ELF-1 (cell line): ENCODE measurements at regions not wholly inside any gene's neighbourhood (a gene's known extent, or its start where the extent isn't known, plus 50 kb on each side); places are given as distances from the start of the nearest gene placed in this dataset.
A peak's percentile ranks its signal among the peaks of the same experiment; 100 is the strongest.

ENCODE experiments used
- DNase-seq: peaks from one replicate; pipeline ENCODE4 v3.0.0-alpha.2; 2016; ENCODE audit warnings: low read depth, low spot score

GRCh38 chr3:89038869-89039268 is 68.6 kb upstream of the EPHA3 start:
- DNase-seq = no peak

DNA sequence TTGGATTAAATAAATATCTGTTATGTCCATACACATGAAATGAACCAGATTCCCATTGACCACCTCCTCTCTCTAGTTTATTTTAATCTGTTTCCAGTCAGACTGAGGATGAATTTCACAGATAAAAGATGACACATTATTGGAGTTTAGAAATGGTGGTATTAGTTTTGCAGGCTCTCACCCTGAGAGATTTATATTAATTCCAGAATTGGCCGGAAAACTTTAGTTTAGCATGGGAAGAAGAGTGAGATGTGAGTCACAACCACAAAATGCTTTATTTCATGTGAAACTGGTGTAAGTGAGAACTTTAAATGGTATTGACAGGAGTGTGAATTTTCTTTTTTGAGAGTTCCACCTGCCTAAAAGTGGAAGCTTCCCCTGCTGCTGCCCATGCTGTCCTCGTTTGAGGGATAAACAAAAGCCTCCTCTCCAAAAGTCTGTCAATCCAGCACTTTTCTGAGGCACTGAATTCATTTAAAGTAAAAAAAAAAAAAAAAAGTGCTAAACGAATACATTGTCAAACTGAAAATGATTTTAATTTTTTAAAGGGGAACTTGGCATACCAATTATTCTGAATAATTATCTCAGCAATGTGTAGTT is 65.1 kb upstream of the EPHA3 start:
- no peak for DNase-seq

- no peak for DNase-seq
These were observed 64.0 kb upstream of the EPHA3 start for GRCh38 chr3:89043406-89043932.

- DNase-seq = no peak
These were observed 60.8 kb upstream of the EPHA3 start for GRCh38 chr3:89046661-89047060.

DNA sequence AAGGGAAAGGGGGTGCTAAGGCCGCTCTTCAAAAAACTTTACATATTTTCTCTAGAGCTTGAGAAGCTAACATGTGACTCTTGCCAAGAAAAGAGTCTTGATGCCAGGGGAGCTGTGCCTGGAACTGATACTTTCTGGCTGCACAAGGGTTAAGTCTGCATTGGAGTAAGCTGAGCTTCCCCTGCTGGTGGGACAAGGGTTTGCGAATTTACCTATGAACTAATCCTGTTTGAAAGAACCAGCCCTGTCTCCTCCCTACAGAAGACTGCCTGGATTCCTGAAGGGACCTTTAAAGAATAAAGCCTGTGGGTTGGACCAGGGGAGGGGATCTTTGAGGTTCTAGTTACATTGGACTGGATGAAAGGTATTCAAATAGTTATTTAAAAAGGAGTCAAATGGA is 58.3 kb upstream of the EPHA3 start:
- DNase-seq = peak; percentile 61

DNA sequence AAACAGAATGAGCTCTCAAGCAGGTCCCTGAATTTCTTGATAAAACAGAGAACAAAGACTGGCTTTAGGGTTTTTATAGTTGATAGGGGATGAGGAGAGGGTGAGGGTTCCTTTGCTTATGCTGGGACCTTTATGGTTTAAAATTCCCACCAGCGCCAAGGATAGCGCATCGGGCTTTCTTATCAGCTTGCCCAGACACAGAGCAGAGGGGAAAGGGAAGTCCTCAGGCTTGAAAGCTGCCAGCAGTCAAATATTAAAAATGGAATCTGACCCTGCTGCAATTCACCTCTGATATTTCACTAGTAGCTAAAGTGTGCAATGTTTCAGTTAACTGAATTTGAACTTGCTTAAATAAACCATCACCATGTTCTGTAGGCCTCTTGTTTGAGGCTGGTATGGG is 55.0 kb upstream of the EPHA3 start:
- no peak for DNase-seq

GRCh38 chr3:89057398-89057797 is 50.0 kb upstream of the EPHA3 start:
- no peak for DNase-seq
